ENCODE measurements at regions not wholly inside any gene's neighbourhood (a gene's known extent, or its start where the extent isn't known, plus 50 kb on each side); places are given as distances from the start of the nearest gene placed in this dataset.

DNA sequence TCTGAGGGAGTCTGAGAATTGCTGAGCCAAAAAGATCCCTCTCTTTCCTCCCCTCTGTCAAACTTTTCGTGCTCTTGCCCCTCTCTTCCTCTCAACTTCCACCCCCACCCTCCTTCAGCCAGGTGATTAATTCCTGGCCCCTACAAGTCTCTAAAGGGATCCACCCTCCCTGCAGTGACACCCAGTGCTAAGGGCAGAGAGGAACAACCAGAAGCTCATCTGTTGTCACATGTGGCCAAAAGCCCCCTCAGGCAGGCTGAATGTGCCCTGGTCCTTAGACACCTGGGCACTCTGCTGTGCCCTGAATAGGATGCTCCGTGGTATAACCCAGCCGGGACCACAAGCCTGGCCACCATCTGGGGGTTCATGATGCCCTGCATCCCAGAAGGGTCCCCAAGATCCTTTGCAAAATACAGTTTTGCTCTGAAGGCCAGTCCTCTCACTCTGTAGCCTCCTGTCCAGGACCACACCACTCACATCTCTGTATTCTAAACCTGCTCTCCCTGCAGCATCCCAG, 234.4 kb downstream of the BCL11A start:
- DNase-seq, result no peak

DNA sequence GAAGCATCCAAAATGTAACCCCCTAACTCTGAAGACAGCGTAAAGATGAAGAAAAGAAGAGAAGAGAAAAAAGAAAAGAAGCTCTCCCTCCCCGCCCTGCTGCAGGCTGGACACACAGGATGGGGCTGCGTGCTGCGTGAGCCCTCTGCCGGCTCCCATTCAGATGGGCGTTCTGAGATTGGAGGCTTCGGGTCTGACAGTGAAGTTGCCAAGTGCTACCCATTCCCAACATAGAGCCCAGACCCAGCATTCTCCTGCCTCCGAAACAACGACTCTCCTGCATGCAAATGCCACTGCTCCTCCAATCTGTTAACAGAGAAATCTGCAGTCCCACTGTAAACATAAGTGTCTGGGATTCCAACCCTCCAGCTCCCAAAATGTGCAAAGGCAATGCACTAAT, 234.9 kb downstream of the BCL11A start:
- DNase-seq, result no peak

DNA sequence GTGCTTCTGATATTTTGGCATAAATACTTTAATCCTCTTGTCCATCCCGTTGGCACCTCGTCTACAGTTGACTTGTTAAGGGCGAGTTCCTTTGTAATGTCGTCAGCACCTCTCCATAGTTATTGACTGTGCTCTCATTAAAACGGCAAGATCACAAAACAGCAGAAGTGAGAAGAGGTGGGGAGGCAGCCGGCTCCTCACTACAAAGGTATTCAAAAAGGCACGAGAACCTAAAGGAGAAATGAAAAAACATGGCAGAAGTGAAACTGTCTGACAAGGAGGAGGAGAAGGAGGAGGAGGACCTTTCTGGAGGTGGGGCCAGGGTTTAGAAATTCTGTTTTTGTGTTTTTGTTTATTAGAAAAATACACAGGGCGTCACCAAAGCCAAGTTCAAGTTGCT, 235.6 kb downstream of the BCL11A start:
- peak; percentile 2 to 51 for DNase-seq

DNA sequence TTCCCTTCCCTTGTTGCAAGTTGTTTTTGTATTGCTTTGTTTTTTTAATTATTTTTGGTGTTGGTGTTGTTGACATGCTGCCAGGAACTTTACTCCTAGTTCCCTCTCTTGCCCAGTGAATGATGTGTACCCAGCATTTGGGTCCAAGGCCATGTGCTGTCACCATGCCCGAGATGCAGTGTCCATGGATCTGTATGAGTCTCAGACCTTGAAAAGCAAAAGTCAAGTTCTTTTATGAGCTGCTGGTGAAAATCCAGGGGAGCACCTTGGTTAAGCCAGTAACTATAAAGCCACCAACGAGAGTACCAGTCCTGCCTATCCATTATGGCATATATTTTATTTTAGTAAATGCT, 236.4 kb downstream of the BCL11A start:
- no peak for DNase-seq

DNA sequence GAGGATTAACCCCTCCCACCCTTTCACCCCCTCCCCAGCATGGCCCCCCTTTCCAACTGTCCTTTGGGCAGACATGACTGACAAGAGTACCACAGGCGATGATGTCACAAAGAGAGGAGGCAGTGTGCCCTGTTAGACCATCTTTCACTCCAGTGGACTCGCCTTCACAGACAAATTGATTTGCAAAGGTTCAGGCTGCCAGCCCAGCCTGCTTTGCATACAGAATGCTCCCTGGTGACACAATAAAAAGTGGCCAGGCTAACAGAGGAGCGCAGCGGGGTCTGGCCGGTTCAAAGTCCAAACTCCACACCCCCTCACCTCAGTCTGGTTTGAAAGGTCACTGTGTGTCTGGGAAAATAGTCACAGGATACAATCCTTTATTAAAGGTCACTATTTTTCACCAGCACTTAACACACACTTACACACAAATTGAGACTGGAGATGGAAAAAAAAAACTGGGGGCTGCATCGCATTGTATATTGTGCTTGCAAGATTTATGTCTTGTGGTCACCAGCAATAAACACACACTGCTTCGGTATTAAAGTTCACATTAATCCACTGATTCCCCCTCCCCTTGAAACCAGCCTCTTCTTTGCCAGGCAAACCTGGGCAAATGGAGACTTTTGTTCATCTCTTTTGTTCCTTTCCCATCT, 236.9 kb downstream of the BCL11A start:
- no peak for DNase-seq

DNA sequence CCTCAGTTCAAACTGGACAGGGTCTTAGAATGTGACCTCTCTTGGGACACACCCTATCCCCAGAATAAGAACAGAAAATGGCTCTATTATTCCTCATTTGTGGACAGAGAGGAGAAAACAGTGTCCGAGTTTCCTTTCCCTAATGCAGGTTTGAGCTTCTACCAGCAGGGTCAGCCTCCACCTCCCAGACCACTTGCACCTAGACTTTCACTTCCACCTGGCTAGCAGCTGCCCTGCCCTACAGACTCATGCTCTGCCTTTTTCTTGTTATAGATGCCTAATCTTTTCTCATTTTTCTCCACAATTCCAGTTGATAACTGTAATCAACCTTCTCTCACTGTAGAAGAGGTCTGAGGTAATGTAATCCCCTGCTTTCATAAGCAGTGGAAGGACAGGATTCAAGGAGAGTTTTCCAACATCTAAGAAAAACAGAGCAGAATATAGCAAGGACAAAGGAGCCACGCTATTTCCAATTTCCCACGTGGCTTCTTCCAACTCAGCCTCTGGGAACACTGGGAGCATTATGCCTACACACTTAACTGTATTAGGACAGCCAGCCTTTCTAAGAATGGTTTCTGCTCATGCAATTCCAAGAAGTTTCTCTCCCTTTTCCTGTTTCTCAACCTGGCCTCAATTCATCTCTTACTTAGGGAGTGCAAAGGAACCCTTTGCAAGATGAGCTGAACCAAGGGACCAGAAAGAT, 239.8 kb downstream of the BCL11A start:
- DNase-seq, result no peak

DNA sequence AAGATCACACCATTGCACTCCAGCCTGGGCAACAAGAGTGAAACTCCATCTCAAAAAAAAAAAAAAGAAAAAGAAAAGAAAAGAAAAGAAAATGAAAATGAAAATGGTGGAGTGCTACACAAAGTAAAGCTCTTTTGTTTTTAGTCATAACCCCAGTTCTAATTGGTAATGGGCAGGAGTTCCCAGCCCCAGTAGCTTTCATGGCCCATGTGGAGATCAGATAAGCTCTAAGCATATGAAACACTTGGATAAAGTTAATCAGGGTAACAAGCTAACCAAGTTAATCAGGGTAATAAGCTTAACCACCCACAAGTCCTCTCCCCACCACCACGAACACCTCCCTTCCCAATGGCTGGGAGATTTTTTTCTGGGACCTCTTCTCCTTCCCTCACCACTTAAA, 240.8 kb downstream of the BCL11A start:
- DNase-seq, result no peak

DNA sequence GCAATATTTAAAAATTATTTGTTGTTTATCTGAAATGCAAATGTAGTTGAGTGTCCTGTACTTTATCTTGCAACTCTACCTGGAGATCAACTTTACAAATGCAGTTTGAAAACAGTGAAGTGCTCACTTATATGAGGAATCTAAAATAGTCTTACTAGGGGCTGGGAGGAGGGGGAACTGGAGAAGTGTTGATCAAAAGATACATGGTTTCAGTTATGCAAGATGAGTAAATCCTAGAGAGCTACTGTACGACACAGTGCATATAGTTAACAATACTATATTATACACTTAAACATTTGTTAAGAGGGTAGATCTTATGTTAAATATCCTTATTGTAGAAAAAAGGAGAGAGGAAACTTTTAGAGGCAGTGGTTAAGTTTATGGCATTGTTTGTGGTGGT, 241.9 kb downstream of the BCL11A start:
- no peak for DNase-seq

DNA sequence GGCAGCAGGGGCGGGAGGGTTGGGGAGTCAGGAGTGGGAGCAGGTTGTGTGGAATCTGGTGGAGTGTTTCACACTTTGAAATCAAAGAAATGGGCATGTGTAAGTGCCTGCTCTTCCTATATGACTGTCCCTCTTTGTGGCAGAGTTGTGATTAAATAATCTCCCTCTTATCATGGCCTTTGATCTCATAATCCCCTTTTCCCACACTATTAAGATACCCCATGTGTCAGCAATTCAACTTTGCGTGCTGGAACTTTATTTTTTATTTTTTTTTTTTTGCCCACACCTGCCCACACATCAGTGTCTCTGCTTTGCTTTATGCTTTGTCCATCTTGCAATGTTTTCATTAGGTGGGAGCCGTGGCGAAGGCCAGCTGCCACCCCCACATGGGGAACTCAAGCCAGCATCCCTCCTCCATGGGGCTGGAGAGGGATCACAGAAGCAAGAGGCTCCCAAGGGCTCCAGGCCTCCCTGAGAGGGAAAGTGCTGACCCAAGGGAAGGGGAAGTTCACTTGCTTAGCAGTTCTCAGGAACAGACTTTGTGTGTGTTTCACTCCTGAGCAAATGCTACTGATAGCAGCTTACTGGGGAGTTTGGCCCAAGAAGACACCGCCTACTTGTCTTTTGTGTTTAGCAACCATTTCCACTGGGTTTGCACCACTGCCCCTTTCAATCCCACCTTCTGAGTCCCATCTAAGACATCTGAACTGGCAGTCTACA, 243.4 kb downstream of the BCL11A start:
- DNase-seq, result no peak

DNA sequence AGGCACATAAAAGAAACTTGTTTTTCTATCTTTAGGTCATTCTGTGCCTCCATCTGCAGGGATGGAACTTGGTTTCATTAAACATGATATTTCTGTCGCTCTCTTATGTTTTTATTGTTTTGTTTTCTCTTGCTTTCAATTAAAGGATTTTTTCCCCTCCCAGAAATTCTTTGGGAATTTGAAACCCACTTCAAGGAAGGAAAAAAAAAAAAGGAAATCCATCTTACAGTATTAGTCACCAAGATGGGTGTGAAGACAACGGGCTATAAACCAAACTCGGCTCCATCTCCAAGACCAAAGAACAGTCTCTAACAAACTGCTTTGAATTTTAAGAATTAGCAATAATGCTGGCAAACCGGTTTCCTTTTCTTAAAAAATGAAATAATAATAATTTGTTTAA, 244.1 kb downstream of the BCL11A start:
- DNase-seq, result no peak

DNA sequence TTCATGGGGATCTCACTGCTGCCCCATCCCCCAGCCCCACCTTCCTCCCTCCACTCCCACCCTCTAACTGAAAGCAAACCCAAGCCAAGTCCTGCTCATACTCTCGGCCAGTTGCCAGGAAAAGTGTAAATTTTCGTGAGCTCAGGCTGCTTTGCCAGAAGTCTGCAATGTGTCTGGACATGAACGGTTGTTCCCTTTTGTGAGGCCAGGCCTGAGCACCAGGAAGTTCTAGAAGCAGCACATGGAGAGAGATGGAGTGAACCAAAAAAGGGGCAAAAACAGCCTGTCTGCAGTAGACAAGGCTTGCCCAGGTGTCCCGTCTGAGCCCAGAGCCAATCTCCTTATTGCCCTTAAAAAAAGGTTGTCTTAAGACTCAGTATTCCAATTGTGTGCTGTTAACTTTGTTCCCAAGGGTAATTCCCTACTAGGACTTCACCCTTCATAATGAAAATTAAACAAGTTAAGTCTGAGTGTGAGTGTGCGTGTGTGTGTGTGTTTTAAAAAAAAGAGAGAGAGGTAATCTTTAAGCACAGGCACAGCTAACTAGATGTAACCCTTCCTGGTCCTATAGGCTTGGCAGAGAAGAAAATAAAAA, 247.1 kb downstream of the BCL11A start:
- DNase-seq, result no peak

DNA sequence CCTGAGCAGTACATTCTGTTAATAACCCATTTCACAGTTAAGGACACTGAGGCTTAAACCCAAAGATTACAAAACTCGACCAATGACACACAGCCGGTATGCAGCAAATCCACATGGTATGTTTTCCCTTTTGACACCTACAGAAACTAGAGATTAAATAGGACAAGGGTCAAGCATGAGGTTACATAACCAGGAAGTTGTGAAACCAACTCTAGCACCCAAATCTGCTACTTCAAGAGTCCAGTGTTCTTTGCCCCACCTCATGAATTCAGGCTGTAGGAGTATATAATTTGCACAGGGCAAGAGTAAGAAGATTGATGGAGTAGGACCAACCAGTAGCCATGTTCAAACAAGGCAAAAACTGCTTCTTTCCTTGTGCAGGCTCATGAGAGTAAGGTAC, 249.8 kb downstream of the BCL11A start:
- no peak for DNase-seq

DNA sequence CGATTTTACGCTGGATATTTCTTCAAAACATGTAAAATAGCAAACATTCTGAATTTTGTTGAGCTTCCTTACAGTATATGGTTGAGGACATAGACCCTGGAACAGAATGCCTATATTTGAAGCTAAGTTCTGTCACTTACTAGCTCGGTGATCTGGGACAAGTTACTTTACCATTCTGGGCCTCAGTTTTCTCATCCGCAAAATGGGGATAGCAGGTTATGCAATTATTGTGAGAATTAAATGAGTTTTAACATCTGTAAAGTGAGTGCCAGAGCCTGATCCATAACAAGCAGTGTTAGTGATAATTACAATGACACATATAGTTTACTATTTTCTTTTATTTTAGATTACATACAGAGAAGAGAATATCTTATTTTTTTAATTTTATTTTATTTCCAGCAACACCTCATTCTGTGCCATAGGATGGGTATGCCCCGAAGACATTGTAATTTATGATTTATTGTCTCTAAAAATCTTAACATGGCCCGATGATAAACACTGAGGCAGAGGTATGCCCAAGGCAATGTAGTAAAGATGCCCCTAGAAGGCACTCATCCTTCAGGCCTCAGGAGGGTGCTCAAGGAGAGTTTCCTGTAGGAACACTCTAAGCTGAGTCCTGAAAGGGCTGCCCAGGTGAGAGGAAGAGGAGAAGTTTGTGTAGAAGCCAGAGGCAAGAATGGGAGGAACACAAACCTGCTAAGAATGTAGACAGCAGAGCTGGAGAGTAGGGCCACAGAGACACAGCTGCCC, 250.9 kb downstream of the BCL11A start:
- DNase-seq, result no peak

DNA sequence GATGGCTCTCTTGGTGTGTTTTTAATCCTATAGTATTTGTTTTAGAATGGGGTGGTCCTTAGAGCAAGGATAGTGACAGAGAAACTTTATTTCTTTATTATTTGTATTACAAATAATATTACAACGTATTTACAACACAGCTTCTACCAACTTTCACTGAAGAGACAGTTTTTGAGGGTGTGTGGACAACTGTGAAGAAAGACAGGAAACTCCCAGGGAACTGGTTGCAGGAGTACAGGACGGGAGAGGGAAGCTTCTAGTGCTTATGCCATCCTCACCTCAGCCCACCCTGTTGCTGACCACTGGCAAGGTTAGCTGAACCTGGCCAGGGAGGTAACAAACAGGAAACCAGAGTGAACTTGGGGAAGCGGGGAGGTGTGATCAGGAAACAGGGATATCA, 251.7 kb downstream of the BCL11A start:
- no peak for DNase-seq

DNA sequence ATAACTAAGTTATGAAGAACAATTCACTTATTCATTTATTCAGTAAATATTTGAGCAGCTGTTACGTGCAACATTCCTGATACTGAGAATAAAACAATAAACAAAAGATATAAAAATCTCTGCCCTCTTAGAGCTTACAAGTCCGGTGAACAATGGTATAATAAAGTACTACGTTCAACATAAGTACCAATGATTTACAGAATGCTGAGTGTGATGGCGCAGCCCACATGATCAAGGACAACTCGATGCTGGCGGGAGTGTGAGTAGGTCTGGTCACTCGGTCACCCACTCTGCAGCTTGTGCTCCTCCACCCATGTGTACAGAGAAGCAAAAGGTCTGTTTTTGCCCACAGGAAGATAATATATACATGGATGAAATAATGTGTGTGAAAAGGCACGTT, 254.3 kb downstream of the BCL11A start:
- no peak for DNase-seq

DNA sequence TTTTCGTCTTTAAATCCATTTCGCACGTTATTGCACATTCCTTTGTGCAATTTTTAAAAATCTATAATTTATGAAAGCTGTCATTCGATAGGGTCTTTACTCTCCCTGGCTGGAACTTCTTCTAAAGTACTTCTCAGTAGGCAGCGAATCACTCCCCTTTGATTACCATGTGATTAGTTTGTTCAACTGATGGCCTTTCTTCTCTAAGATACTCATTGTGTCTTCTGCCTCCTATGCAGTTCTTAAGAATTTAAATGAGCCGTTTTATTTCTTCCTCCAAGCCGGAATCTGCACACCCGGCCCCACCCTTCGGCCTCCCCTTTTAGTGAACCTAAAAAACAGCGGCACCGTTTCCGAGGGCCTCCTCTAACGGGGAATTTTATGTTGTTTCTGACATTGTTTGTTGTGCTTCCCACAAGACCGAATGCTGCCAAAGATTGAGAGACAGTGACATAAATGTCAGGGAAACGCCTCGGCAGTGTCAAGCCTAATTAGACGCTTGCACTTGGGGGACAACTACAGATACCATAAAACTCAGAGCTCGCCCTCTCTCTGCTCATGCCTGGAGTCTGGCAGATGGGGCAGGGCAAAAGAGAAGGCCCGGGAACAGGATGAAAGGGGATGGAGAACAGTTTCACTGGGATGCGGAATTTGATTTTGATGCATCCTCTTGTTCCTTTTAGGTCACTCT, 255.3 kb downstream of the BCL11A start:
- no peak for DNase-seq

DNA sequence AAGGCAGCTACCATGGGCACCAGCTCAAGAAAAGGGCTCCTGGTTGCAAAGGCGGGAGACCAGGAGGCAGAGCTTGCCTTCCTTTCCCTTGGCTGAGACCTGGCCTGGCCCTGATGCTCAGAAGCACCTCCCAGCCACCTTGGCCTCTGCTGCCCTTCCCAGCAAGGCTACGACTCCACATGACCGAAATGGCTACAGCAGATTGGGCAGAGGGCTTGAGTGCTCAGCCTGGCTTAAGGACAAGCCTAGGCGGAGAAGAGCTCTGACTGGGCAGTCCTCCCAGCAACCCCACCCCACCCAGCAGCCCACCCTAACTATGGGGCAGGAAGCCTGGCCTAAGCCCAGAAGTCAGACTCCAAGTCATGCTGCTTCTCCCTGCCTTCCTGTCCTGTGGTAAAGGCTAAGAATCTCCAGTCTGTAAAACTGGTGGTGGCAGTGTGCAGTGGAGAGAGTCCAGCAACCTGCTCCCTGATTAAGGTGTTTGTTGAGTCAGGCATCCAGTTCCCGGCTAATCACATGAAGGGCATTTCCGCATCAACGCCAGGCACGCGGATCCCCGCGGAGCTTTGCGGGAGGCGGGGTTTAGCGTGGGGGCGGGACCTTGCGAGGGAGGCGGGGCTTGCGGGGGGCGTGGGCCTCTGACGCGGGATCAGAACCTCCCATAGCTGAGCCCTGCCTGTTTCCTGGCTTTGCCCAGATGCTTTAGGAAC, 256.0 kb downstream of the BCL11A start:
- DNase-seq, result no peak

DNA sequence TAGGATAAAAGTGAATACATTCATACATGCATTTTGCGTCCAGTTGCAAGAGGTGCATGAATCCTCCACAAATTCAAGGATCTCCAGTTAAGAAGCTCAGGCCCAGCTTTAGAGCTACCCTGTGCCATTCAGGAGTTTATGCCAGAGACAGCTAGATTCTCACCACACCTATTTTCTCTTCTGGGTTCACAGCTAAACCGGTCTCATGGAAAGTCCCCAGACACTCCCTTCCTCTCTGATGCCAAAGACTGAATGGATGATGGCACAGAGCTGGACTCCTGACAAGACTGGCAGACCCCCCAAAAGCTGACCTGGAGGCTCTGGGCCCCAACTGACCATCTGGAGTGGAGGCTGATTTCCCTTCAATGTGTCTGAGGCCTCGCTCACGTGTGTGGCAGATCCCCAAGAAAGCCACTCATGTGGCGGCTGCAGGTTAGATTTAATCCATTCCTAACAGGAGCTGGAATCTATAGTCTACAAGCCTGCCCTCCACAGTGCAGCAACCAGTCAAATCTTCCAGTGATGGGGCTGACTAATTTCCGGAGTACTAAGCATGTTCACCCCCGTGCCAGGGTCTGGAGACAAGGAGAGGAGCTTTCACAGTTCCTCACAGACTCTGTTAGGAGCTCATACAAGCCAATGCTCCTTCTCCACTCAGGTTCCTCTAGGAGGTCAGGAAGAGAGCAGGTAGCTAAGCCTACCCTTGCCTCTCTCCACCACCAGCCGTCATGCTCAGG, 257.1 kb downstream of the BCL11A start:
- no peak for DNase-seq

DNA sequence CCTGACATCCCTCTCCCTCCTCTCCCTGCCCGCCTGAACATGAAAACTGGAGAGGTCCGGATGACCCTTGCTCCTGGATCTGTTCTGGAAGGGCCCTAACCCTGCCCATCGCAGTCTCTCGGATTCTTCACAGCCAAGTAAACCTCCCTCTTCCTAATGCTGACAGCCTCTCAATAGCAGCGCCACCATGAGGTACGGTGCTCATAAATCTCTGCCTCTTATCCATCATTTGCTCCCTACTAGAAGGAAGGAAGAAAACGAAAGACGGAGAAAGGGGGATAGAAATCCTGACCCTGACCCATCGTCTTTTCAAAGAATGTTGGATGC, 257.9 kb downstream of the BCL11A start:
- no peak for DNase-seq

DNA sequence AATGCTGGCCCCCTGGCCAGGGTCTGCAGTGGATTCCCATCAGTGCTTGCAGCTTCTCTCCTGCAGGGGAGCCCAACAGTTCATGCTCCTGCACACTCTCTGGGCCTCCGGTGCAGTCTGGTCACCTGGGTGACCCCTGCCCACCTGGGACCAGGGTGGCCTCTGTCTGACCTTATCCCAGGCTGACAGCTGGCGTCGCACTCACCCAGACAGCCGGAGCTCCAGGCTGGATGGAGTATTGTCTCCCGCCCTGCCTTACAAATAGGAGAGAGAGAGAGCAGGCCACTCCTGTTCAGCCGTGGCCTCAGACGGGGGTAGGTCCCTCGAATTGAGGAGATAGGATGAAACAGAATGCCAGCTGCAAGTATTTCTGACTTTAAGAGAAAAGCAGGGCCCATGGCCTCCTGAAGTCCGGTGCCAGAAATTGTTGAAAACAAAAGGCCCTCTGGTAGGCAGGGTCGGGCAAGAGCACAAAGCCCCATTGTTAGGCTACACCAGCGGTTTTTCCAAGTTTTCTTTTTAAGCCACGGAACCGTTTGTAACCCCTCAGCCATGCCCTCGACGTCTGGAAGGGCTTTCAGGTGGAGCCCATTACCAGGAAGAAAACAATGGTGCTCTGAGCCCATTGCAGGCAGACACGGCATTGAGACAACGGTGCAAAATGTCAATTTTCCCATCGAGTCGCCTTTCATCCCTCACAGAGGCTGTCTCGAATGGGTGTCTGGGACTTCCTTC, 258.4 kb downstream of the BCL11A start:
- DNase-seq, result no peak
